IMR-90 (cell line): ENCODE measurements at regions not wholly inside any gene's neighbourhood (a gene's known extent, or its start where the extent isn't known, plus 50 kb on each side); places are given as distances from the start of the nearest gene placed in this dataset.

ENCODE experiments used
- CHD1 ChIP-seq: IDR thresholded peaks from 2 replicates; pipeline ENCODE4 v1.6.1; 2012; ENCODE audit warnings: low read depth, low read length, improper control_type of control experiment
- CTCF ChIP-seq: conservative IDR thresholded peaks from 2 replicates; pipeline ENCODE4 v1.5.1; 2012; ENCODE audit warnings: mild to moderate bottlenecking, low read depth, low read length, improper control_type of control experiment
- MAFK ChIP-seq: IDR thresholded peaks from 2 replicates; pipeline ENCODE4 v1.6.1; 2012; ENCODE audit warnings: low read depth, low read length, improper control_type of control experiment
- NFE2L2 ChIP-seq: fragments of 150-350 bp; IDR thresholded peaks from 2 replicates; pipeline ENCODE4 v1.6.1; 2016; ENCODE audit warnings: low read depth, mild to moderate bottlenecking, low read length
- POLR2A ChIP-seq: IDR thresholded peaks from 2 replicates; pipeline ENCODE4 v1.6.1; 2012; ENCODE audit warnings: mild to moderate bottlenecking, low read depth, low read length
- RAD21 ChIP-seq: IDR thresholded peaks from 2 replicates; pipeline ENCODE4 v1.6.1; 2012; ENCODE audit warnings: low read length, improper control_type of control experiment

GRCh38 chr5:124627815-124628595 lies 118.4 kb downstream of the ZNF608 start (continued):
- TF ChIP-seq NFE2L2 (no peak), CTCF (no peak), POLR2A (no peak), RAD21 (no peak), MAFK (no peak), CHD1 (no peak)
